Activated B cell treated with CpG ODN at 0.5 μM for 24 hours (primary cell): ENCODE measurements at regions not wholly inside any gene's neighbourhood (a gene's known extent, or its start where the extent isn't known, plus 50 kb on each side); places are given as distances from the start of the nearest gene placed in this dataset.

ENCODE experiments used
- ATAC-seq: fragments of 200-7000 bp; cut with Tn5 transposase; one replicate; pipeline ENCODE4 v1.10.0; 2021; ENCODE audit warnings: low read depth, mild to moderate bottlenecking, moderate library complexity
- CTCF ChIA-PET: fragments of 350-600 bp; sonication (Branson Sonifier 250); formaldehyde crosslinking; loops from one replicate; lab custom pipeline; 2021; ENCODE audit warnings: antibody characterized with exemption; lab: Charles Lee
- POLR2A ChIA-PET: fragments of 350-600 bp; sonication (Branson Sonifier 250); formaldehyde crosslinking; loops from one replicate; lab custom pipeline; 2021; ENCODE audit warnings: antibody characterized with exemption; lab: Charles Lee
- DNase-seq: peaks from one replicate; pipeline ENCODE4 v3.0.0; 2022
- H3K27ac Mint-ChIP-seq: one replicate; pipeline ENCODE4 v1.8.0; 2020; ENCODE audit warnings: mixed read lengths
- H3K27me3 Mint-ChIP-seq: one replicate; pipeline ENCODE4 v1.8.0; 2021; ENCODE audit warnings: mixed read lengths
- H3K36me3 Mint-ChIP-seq: one replicate; pipeline ENCODE4 v1.8.0; 2021; ENCODE audit warnings: low read depth, mixed read lengths
- H3K4me1 Mint-ChIP-seq: one replicate; pipeline ENCODE4 v1.8.0; 2021; ENCODE audit warnings: mixed read lengths
- H3K4me3 Mint-ChIP-seq: one replicate; pipeline ENCODE4 v1.8.0; 2020; ENCODE audit warnings: mild to moderate bottlenecking, mixed read lengths
- H3K9me3 Mint-ChIP-seq: one replicate; pipeline ENCODE4 v1.8.0; 2020; ENCODE audit warnings: mixed read lengths
- CTCF ChIP-seq: fragments of 200-600 bp; IDR thresholded peaks from one replicate; pipeline ENCODE4 v1.8.0; 2022; ENCODE audit warnings: antibody characterized with exemption, mild to moderate bottlenecking
- intact Hi-C: fragments of 100-400 bp; cut with micrococcal nuclease; formaldehyde crosslinking; loops from one replicate; pipeline ENCODE4 v1.15.1; 2024

- no peaks in the 10 kb centered on the region for H3K4me1 Mint-ChIP-seq
- no peaks in the 10 kb centered on the region for H3K36me3 Mint-ChIP-seq
- H3K27me3 Mint-ChIP-seq: no peaks in the 10 kb centered on the region
- H3K9me3 Mint-ChIP-seq: no peaks in the 10 kb centered on the region
- CTCF ChIA-PET: no interaction called here
- no peak overlapping the region for H3K4me3 Mint-ChIP-seq
- POLR2A ChIA-PET: no interaction called here
- ATAC-seq (no peak), DNase-seq (no peak)
- H3K27ac Mint-ChIP-seq: no peak overlapping the region
- TF ChIP-seq CTCF: no peak
- intact Hi-C loops: no loop called here
Measured at GRCh38 chr13:58991826-58992477, 1171.8 kb downstream of the DIAPH3 start.

GRCh38 chr13:58992478-58993042 lies 1171.2 kb downstream of the DIAPH3 start:
- TF ChIP-seq CTCF: no peak
- no peak overlapping the region for H3K27ac Mint-ChIP-seq
- DNase-seq: no peak
- H3K4me1 Mint-ChIP-seq: no peaks in the 10 kb centered on the region
- no peaks in the 10 kb centered on the region for H3K36me3 Mint-ChIP-seq
- intact Hi-C loops: no loop called here
- no peaks in the 10 kb centered on the region for H3K27me3 Mint-ChIP-seq
- POLR2A ChIA-PET: no interaction called here
- H3K9me3 Mint-ChIP-seq: no peaks in the 10 kb centered on the region
- no peak for ATAC-seq
- CTCF ChIA-PET: no interaction called here
- H3K4me3 Mint-ChIP-seq: no peak overlapping the region

GRCh38 chr13:58994077-58994476 lies 1169.7 kb downstream of the DIAPH3 start:
- Mint-ChIP-seq H3K4me1 (no peaks in the 10 kb centered on the region), H3K27me3 (no peaks in the 10 kb centered on the region), H3K9me3 (no peaks in the 10 kb centered on the region), H3K36me3 (no peaks in the 10 kb centered on the region), H3K4me3 (no peak overlapping the region), H3K27ac (no peak overlapping the region)
- ATAC-seq (no peak), DNase-seq (no peak)
- no peak for TF ChIP-seq CTCF
- CTCF ChIA-PET: no interaction called here
- POLR2A ChIA-PET: no interaction called here
- intact Hi-C loops: no loop called here

- no peak for ATAC-seq
- POLR2A ChIA-PET: no interaction called here
- CTCF ChIA-PET: no interaction called here
Measured at GRCh38 chr13:58994777-58995176, 1169.0 kb downstream of the DIAPH3 start.

GRCh38 chr13:58998716-58999115 lies 1165.0 kb downstream of the DIAPH3 start:
- ATAC-seq (no peak), DNase-seq (no peak)
- intact Hi-C loops: no loop called here
- H3K9me3 Mint-ChIP-seq: peaks cover 2% of the 10 kb centered on the region
- no peaks in the 10 kb centered on the region for H3K4me1 Mint-ChIP-seq
- H3K36me3 Mint-ChIP-seq: no peaks in the 10 kb centered on the region
- no peak for TF ChIP-seq CTCF
- ChIA-PET POLR2A (no interaction called here), CTCF (no interaction called here)
- H3K4me3 Mint-ChIP-seq: no peak overlapping the region
- no peak overlapping the region for H3K27ac Mint-ChIP-seq
- no peaks in the 10 kb centered on the region for H3K27me3 Mint-ChIP-seq

More at GRCh38 chr13:58994777-58995176, 1169.0 kb downstream of the DIAPH3 start:
- H3K27me3 Mint-ChIP-seq: no peaks in the 10 kb centered on the region
- no peaks in the 10 kb centered on the region for H3K36me3 Mint-ChIP-seq
- TF ChIP-seq CTCF: no peak
- H3K27ac Mint-ChIP-seq: no peak overlapping the region
- intact Hi-C loops: no loop called here
- no peak for DNase-seq
- no peaks in the 10 kb centered on the region for H3K4me1 Mint-ChIP-seq
- H3K4me3 Mint-ChIP-seq: no peak overlapping the region
- H3K9me3 Mint-ChIP-seq: no peaks in the 10 kb centered on the region
